GM13977 (cell line): ENCODE measurements at regions not wholly inside any gene's neighbourhood (a gene's known extent, or its start where the extent isn't known, plus 50 kb on each side); places are given as distances from the start of the nearest gene placed in this dataset.

ENCODE experiments used
- DNase-seq: peaks from one replicate; pipeline ENCODE4 v3.0.0; 2012; ENCODE audit warnings: low spot score
- in situ Hi-C: fragments of 300-500 bp; cut with MboI; formaldehyde crosslinking; loops from one replicate; pipeline ENCODE4 v1.12.0; 2022; ENCODE audit warnings: low sequenced_read_pairs, low pct_unique_long_range_greater_than_20kb, mixed read lengths, inconsistent platforms; ENCODE audit not compliant: unreplicated experiment
- TF ChIP-seq, protein P1 (sequence below): IDR thresholded peaks from 2 replicates; pipeline ENCODE4 v1.5.1; 2012; ENCODE audit warnings: mild to moderate bottlenecking, control low read depth; ENCODE audit not compliant: insufficient read depth; ENCODE audit errors: extremely low read depth, missing control alignments

DNA sequence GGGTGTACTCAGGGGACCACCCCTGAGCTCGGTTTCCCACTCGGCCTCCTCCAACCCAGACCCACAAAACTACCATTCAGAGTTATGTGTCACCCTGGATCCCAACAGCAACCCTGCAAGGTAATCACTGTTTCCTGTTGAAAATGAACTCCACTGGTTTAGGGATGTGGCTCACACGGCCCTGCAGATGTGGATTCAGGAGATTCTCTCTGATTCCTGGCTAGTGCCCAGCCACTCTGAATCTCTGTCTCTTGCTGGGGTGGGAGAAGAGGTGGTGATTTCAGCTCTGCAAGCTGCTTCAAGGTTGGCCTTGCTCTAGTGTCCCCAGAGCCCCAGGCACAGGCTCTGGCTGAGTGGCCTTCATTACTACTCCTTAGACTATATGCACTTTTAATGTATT is 1231.6 kb downstream of the TBC1D22A start:
- TF ChIP-seq, protein P1, sequence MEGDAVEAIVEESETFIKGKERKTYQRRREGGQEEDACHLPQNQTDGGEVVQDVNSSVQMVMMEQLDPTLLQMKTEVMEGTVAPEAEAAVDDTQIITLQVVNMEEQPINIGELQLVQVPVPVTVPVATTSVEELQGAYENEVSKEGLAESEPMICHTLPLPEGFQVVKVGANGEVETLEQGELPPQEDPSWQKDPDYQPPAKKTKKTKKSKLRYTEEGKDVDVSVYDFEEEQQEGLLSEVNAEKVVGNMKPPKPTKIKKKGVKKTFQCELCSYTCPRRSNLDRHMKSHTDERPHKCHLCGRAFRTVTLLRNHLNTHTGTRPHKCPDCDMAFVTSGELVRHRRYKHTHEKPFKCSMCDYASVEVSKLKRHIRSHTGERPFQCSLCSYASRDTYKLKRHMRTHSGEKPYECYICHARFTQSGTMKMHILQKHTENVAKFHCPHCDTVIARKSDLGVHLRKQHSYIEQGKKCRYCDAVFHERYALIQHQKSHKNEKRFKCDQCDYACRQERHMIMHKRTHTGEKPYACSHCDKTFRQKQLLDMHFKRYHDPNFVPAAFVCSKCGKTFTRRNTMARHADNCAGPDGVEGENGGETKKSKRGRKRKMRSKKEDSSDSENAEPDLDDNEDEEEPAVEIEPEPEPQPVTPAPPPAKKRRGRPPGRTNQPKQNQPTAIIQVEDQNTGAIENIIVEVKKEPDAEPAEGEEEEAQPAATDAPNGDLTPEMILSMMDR = no peak
- in situ Hi-C loops = no loop called here
- DNase-seq = no peak

DNA sequence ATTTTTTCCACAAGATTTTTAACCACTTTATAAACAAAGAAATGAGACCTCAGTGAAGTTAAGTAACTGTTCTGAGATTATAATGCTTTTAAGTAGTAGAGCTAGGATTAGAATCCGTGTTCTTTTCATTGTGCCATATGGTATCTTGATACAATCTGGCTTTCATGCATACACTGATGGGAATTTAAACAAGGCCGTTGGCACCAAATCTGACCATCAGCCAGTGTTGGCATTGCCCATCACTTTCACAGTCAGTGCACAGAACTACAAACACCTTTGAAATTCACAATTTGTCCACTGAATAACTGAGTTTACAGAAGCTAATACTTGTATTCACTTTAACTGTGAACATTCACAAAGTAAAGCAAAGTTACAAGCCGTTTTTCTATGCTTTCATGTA is 1228.0 kb downstream of the TBC1D22A start:
- DNase-seq = no peak
- TF ChIP-seq, protein P1 = no peak
- in situ Hi-C loops = no loop called here

DNA sequence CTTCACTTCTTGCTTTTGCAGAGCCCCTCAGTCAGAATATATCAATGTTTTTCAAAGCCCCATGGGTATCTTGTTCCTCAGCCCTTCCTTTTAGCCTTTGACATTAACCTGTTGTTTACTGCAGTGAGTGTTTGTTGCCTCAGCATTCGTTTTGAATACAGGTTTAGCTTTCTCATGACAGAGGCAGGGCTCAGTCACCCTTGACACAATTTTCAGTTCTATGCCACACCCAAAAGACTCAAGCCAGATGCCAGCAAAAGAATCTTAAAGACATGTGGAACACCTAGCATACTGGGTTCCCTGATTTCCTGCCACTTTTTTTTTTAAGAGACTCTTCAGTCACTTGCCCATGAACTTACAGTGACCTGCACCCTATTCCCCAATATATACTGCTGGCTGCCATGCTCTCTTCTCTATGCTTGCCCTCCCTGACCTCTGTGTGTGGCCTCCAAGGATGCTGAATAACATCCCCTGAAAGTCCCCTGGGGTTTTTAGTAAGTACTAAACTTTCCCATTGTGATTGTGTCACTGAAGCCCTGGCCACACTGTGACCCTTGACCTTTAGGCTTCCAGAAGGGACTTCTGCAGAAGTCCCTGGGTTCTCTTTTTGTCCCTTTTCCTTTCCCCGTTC is 1225.5 kb downstream of the TBC1D22A start:
- in situ Hi-C loops = no loop called here
- no peak for DNase-seq
- TF ChIP-seq, protein P1 = no peak

DNA sequence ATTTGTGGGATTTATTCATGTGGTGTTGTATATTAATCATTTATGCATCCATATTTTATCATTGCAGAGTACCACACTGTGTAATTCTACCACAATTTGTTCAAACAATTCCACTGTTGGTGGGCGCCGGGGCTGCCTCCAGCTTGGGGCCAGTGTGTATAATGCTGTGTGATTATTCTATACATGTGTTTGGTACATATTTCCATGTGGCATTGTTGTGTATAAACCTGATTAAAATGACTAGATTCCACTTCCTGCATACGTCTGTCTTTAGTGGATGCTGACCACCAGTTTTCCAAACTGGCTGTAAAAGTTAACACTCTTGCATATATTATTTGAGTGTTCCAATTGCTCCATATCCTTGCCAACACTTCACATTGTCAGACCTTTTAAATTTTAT is 1213.8 kb downstream of the TBC1D22A start:
- in situ Hi-C loops = no loop called here
- DNase-seq = no peak
- TF ChIP-seq, protein P1 = no peak

DNA sequence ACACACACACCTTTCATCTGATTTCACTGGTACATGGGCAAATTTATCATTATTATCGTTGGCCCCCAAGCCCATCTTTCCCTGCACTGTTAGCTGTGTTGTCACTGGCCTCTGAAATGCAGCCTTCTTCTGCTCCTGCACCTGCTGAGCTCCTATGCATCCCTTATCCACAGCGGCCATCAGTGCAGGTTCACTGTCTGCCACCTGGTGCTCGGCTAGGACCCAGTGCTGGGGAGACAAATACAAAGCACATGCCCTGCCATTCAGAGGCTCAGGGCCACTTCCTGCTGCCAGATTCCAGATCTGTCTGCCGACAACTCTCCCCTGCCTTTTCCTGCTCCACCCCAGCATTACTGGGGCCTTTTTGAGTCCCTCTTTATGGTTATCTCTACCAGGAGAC is 1205.4 kb downstream of the TBC1D22A start:
- DNase-seq = no peak
- in situ Hi-C loops = no loop called here

DNA sequence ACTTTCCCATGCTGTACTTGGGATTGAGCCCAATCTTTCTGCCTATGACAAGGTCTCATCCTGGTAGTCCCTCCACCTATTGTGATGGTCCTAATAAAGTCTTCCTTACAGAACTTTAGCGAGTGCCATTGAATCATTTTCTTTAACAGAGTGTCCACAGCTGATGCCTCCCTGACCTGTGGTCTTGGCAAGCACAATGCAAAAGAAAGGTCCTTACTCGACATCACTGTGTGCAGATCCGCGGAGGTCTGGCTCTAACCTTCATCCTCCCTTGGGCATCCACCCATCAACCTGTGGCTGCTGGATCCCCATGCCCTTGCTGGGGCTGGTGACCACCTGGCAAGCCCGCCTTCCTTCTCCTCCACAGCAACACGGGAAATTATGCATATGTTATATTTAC is 1203.9 kb downstream of the TBC1D22A start:
- TF ChIP-seq, protein P1 = no peak
- in situ Hi-C loops = no loop called here
- DNase-seq = no peak

More for the DNA sequence above, 1205.4 kb downstream of the TBC1D22A start:
- TF ChIP-seq, protein P1 = no peak

DNA sequence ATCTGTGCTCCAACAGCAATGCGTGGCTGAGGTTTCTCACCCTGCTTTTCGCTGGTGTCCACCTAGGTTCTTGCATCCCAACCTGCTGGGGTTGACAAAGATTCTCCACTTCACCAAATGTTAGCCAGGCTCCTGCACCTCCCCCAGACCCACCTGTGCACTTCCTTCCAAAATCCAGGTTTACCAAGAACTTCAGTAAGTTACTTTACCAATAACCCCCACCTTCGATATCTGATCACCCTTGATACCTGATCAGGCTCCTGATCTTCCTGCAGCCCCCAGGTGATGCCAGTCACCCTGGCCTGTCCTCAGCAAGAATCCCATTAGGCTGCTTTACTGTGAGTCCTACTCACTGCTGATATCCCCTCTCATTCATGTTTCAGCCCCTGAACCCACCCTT is 1203.4 kb downstream of the TBC1D22A start:
- in situ Hi-C loops = no loop called here
- TF ChIP-seq, protein P1 = no peak
- DNase-seq = no peak
